ENCODE measurements at regions not wholly inside any gene's neighbourhood (a gene's known extent, or its start where the extent isn't known, plus 50 kb on each side); places are given as distances from the start of the nearest gene placed in this dataset.

DNA sequence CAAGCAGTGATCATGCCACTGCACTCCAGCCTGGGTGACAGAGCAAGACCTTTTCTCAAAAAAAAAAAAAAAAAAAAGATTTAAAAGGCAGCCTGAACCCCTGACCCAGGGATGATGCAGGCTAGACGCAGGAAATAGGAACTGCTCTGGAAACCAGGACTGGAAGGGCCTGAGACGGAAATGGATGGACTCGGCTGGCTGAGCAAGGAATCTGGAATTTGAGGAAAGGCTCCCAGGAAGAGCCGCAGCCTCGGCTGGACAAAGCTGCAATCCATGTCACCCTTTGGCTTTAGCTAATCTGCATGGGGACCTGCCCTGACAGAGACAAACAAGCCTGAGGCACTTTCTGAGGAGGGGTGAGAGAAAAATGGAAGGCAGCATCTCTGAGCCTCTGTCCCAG is 55.0 kb upstream of the DAPL1 start:
- H3K36me3 Mint-ChIP-seq (ENCODE audit: low read depth) = no peaks in the 10 kb centered on the region
- peaks cover 27% of the 10 kb centered on the region for H3K4me1 Mint-ChIP-seq (ENCODE audit: low read depth)

DNA sequence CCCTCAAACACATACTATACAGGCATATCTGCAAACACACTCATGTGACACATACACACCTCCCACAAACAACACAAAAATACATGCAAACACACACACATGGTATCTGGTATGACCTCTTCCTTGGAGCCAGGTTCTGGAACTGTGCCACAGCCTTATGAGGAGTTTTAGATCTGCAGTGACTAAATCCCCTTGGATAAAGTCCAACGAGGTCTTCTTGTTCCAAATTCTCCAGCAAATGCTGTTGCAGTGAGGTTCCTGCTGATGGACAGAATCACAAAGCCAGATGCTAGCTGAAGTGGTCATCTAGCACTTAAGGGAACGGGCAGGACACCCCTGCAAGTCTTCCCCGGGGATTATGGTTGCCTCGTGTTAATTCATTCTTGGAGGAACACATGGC is 54.5 kb upstream of the DAPL1 start:
- peaks cover 14% of the 10 kb centered on the region for H3K27me3 Mint-ChIP-seq (ENCODE audit: insufficient read depth)
- TF ChIP-seq CTCF (IDR thresholded peaks at IDR 0.05) = no peak
- peak; percentile 74 for DNase-seq
- peak overlapping the region; percentile 43 for H3K27ac Mint-ChIP-seq
- H3K4me1 Mint-ChIP-seq (ENCODE audit: low read depth) = peaks cover 27% of the 10 kb centered on the region
- H3K36me3 Mint-ChIP-seq (ENCODE audit: low read depth) = no peaks in the 10 kb centered on the region
- H3K9me3 Mint-ChIP-seq = no peaks in the 10 kb centered on the region
- H3K4me3 Mint-ChIP-seq = peak overlapping the region; percentile 9; the same call in 1 of the 2 replicates

More for the DNA sequence above, 55.0 kb upstream of the DAPL1 start:
- TF ChIP-seq CTCF (IDR thresholded peaks at IDR 0.05) = no peak
- peak; percentile 57 for DNase-seq
- H3K27me3 Mint-ChIP-seq (ENCODE audit: insufficient read depth) = peaks cover 12% of the 10 kb centered on the region
- H3K9me3 Mint-ChIP-seq = no peaks in the 10 kb centered on the region
- H3K4me3 Mint-ChIP-seq = peak overlapping the region; percentile 9; the same call in 1 of the 2 replicates
- peak overlapping the region; percentile 43 for H3K27ac Mint-ChIP-seq

DNA sequence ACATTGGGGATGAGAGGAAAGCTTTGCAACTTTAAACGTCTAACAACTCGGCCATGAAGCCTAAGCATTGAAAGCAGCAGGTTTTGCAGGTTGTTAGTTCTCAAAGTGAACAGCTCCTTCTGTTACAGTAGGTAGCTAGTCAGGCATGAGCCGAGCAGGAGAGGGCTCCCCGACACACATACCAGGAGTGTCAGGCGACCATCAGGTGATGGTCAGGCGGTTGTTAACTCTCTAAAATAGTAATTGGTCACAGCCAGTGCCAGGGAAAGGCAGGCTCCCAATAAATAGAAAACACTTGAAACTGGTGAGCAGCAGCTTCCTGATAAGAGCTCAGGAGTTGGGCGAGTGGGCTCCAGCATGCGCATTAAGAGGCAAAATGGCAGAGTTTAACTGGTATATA is 53.5 kb upstream of the DAPL1 start:
- Mint-ChIP-seq H3K9me3 (no peaks in the 10 kb centered on the region), H3K27ac (no peak overlapping the region), H3K36me3 (ENCODE audit: low read depth) (no peaks in the 10 kb centered on the region), H3K4me1 (ENCODE audit: low read depth) (peaks cover 27% of the 10 kb centered on the region), H3K4me3 (no peak overlapping the region), H3K27me3 (ENCODE audit: insufficient read depth) (peaks cover 7% of the 10 kb centered on the region)
- TF ChIP-seq CTCF (IDR thresholded peaks at IDR 0.05) = no peak
- DNase-seq = no peak

- no peak for TF ChIP-seq CTCF (IDR thresholded peaks at IDR 0.05)
- Mint-ChIP-seq H3K9me3 (no peaks in the 10 kb centered on the region), H3K27me3 (ENCODE audit: insufficient read depth) (peaks cover 7% of the 10 kb centered on the region), H3K27ac (no peak overlapping the region), H3K4me3 (no peak overlapping the region), H3K4me1 (ENCODE audit: low read depth) (peaks cover 27% of the 10 kb centered on the region), H3K36me3 (ENCODE audit: low read depth) (no peaks in the 10 kb centered on the region)
- DNase-seq = no peak
Observed at GRCh38 chr2:158742536-158742935, 52.6 kb upstream of the DAPL1 start.

GRCh38 chr2:158743466-158743865 is 51.7 kb upstream of the DAPL1 start:
- H3K27ac Mint-ChIP-seq = no peak overlapping the region

More at GRCh38 chr2:158743466-158743865, 51.7 kb upstream of the DAPL1 start:
- no peak for DNase-seq
- Mint-ChIP-seq H3K36me3 (ENCODE audit: low read depth) (no peaks in the 10 kb centered on the region), H3K9me3 (no peaks in the 10 kb centered on the region), H3K27me3 (ENCODE audit: insufficient read depth) (peaks cover 10% of the 10 kb centered on the region), H3K4me3 (no peak overlapping the region), H3K4me1 (ENCODE audit: low read depth) (peaks cover 27% of the 10 kb centered on the region)
- TF ChIP-seq CTCF (IDR thresholded peaks at IDR 0.05) = no peak
